Amniotic epithelial cell (primary cell): ENCODE measurements at regions not wholly inside any gene's neighbourhood (a gene's known extent, or its start where the extent isn't known, plus 50 kb on each side); places are given as distances from the start of the nearest gene placed in this dataset.
"Not testable (repeated sequence)": the region's sequence is repeated elsewhere in the genome, so short reads cannot be mapped to it uniquely, and the experiment has no call there.

ENCODE experiments used
- DNase-seq: peaks from one replicate; pipeline ENCODE4 v3.0.0-alpha.2; 2010; ENCODE audit warnings: low read depth

DNA sequence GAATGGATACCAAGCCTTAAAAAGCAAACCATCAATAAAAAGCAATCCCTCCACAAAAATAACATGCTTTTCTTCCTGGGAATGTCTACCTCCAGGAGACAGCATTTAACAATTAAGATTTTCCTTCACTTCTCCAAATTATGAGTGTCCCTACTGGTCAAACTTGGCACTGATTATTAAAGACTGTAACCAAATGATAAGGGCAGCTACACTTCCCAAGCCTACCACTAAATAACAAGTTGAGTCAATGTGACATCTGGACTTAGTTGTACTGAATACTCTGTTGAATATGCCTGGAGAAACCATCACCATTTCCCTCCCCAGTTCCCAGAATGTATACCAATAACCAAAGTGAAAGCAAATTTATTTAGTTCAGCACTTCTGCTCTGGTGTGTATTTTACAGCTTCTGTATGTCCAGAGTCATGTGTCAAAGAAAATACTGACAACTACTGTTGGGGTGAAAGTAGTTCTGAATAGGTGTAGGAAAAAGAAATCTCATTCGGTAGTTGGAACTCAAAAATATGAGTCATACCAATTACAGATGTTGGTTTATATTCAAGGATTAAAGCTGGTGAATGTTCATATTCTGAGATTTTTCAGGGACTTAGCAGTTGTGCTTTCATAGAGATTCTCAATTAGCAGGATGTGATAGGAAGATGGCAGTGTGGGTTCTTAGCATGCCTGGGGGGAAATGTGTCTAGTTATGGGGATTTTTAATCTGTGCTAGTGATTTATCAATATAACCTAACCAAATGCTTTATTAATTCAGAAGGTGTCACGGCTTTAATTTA lies 1291.6 kb upstream of the GYPC start:
- DNase-seq = no peak

DNA sequence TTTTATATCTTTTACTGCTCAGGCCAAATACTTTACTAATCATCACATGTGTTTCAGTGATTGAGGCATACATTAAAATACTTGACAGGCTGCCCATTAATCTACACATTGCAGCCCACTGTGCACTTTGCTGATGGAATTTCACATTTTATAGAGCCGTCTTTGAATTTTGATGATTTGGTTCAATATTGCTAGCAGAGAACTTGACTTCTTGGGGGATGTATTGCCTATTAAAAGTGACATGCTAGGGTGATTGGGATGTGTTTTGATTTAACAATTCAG lies 1291.0 kb upstream of the GYPC start:
- no peak for DNase-seq

DNA sequence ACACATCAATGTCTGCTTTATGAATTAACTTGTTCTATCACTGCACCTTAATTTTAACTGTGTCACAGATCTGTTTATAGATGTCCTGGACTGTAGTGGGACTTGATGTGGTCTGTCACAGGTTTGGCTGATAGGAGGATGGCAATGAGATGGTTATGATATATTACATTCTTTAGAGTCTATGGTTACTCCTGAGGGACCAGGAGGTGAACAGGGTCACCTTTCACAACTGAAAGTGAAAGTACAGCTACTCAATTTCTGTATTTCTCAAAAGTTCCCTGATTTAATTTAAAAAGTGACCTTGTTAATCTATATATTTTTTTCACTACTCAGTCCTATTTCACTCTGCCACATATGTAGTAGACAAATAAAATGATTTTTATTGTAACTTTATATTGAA lies 1284.1 kb upstream of the GYPC start:
- DNase-seq = no peak

DNA sequence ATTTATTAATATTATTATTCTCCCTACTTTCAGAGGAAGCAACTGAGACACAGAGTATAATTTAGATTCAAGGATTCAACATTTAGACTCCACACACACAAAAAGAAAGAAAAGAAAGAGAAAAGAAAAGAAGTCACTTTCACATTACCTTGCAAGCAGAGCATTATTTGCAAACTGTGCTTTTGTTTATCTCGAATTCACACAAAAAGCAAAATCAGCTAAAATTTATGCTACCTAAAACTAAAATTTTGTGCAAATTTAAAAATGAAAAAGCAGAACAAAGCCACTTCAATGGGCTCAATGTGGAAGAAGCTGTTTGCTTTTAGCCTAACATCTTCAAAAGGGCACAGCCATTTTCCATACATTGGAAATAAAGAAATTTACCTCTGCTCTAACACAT lies 1282.7 kb upstream of the GYPC start:
- DNase-seq = no peak

DNA sequence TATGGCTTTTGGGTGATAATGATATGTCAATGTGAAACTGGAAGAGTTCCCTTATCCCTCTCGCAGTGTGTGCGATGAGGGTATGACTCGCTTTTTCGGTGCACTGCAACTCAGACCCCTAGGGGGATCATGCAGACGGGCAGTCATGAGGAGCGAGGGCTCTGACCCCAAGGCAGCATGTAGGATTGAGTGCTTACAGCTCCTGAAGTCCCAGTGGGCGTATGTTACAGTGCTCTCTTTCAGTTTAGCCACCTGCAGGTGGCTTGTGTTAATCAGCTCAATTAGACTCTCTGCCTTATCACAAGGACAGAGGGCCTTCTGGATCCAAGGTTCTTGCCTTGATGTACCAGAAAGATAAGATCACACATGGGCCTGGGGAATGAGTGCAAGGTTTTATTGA lies 1269.9 kb upstream of the GYPC start:
- DNase-seq = no peak

DNA sequence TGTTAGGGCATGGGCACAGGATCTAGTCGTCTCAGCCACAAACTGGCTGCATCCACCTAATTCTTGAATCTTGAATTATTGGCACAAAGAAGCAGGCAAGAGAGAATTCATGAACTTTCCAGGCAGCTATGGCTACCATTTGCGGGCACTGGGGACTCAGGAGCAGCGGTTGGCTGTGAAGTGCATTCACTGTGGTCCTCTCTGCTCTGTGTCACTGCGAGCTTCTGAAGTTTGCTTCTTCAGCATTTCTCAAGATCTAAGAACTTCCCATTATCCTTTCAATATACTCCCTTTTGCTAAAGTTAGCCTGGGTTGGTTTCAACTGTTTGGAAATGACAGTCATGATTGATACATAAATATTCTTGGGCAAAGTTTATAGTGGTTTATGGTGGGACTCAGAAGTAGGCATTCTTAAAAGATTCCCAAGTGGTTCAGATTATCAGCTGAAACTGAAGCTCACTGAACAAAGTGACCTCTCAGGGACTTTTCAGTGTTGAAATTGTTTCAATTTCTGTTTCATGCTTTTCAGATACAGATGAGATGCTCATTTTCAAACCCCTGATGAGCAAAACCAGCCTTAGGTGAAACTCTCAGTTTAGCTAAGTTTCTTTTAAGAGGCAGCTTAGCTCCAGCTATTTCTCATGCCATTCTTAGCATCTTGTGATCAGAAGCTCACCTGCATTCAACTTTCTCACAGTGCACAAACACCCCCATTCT lies 1258.3 kb upstream of the GYPC start:
- no peak for DNase-seq

DNA sequence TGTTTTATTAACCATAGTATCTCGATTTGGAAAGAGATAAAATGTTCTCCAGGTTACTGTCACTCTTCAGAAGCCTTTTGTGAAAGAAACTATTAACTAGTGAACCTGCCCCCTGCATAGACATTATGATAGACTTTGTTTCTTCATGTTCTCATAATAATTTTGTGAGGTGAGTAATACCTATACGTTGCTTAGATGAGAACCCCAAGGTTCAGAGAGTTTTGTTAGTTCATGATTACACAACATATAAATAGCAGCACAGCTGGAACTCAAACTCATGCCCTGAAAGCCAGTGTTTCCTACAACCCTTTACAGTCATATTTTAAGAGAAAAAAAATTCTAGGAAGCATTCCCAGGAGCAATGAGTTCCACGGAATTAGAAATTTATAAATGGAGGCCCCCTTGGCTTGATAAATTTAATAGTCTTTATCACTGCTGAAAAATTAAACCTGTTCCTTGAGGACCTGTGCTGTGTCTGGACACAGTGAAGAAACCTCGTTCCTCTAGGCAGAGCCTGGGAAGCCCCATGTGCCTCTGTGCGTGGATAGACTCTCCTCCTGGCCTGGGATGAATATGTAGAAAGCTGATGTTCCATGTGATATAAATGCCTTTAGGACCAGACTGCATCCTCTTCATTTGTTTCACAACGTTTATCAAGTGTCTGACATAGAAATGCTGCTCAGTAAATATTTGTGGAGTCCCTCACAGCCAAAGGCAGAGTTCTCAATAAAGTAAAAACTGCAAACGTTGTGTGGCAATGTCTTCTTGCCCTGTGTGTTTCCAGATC lies 1257.0 kb upstream of the GYPC start:
- DNase-seq = peak; percentile 4

DNA sequence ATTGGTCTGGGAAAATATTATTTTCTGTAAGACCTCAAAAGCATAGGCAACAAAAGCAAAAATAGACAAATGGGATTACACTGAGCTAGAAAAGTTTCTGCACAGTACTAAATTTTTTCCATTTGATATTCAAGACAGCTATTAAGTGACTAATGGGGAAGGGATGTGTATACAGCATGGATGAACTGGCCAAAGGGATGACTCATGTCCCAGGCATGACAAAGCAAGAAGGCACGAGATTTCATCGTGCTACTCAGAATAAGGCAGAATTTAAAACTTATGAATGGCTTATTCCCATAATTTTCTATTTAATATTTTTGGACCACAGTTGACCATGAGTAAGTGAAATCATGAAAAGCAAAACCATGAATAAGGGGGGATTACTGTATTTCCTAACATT lies 1250.1 kb upstream of the GYPC start:
- peak; percentile 94 for DNase-seq

DNA sequence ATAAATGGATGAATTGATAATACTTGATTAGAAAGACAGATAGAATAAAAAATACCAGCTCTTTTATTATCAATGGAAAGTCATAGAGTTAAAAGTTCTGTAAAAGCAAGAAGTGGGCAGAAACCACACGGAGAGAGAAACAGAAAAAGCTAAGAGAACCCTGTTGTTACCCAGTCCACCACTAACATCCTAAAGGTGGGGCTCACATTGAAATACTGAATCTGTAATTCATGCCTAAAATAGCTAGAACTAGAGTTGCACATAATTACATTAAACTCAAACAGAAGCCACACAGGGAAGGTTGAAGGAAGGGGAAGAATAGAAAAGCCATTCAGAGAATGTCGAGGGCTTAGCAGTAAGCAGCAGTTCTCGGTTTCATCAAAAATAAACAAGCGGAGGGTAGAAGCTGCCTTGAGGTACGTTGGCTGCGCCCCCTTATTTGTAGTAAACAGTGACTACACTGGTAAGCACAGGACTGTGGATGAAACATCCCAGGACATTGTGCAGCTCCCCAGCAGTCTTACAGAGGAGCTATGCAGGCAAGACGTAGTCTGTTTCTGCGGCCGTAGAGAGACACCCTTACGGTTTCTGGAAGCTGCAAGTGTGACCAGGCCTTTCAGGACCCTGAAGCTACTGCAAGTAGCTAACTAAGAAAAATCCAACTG lies 1247.0 kb upstream of the GYPC start:
- peak; percentile 13 for DNase-seq

DNA sequence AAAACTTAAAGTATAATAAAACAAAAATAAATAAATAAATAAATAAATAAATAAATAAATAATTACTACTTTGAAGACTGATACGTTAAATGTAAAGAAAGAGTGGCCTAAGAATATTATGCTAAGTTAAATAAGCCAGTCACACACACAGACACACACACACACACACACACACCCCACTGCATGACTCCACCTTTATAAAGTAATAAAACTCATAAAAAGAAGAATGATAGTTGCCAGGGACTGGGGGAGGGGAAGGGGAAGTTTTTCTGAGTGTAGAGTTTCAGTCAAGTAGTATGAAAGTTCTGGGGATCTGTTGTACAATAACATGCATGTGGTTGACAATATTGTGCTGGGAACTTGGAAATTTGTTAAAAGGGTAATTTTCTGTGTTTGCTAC lies 1237.5 kb upstream of the GYPC start:
- no peak for DNase-seq

DNA sequence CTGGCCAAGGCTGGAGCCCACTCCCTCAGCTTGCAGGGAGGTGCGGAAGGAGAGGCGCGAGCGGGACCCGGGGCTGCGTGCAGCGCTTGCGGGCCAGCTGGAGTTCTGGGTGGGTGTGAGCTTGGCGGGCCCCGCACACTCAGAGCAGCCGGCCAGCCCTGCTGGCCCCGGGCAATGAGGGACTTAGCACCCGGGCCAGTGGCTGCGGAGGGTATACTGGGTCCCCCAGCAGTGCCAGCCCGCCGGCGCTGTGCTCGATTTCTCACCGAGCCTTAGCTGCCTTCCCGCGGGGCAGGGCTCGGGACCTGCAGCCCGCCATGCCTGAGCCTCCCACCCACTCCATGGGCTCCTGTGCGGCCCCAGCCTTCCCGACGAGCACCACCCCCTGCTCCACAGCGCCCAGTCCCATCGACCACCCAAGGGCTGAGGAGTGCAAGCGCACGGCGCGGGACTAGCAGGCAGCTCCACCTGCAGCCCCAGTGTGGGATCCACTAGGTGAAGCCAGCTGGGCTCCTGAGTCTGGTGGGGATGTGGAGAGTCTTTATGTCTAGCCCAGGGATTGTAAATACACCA lies 1233.7 kb upstream of the GYPC start:
- not testable (repeated sequence) for DNase-seq

DNA sequence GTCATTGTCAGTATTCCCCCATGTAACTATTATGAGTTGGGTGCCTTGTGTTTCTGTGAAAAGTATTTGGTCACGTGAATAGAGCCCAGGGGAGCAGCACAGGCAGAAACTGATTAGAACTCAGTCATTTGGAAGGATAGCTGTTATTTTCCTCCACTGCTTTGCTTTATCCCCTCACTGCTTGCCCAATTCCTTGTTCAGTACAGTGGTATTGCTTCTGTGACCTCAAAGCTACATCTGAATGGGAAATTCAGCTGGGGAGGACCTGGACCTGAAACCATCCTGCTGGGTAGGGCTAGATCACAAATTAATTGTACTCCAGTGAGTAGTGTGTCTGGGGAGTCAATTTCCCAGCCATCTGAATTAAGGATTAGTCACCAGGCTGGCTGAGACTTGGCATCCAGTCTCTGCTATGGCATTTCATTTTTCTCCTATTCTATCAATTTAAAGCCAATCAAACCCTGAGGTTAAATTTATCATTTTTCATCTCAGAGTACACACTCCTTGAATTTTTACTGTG lies 1231.6 kb upstream of the GYPC start:
- no peak for DNase-seq

DNA sequence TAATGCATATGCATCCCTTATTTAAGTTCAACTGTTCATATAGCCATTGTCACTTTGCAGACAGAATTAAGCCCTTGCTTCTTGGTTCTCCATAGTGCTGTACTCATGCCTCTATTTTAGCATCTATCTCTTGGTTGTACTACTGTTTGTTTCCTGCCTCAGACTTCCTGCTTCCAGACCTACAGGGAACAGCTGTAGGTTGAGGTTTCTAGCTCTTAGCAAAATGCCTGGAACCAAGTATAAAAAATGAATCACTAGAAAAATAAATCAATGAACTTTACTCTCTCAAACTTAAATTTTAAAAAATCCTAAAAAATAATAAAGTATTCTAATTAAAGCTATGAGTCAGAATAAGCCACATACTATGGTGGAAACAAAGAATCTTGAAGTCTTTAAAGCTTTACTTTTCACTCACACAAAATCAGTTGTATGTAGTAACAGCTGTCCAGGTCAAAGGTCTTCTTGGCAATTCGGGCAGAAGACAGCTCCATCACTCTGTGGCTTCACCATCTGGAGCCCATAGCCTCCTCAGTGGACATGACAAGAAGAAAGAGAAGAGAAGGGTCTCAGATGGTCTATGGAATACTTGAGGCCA lies 1228.1 kb upstream of the GYPC start:
- DNase-seq = no peak

DNA sequence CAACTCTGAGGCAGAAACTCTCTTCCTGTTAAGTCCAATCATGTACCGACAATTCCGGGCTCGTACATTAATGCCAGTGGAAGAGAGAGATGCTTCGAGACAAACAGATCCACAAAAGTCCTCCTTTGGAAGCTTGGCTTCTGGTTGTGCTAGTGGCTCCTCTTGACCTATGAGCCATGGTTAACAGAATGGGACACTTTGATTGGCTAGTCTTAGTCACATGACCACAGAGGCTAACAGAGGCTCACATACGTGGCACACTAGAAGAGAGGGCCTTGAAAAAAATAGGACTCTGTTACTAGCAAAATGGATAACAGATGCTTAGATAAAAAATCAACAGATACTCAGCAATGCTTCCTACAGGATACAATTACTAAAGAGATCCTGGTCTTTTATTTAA lies 1211.9 kb upstream of the GYPC start:
- DNase-seq = no peak

DNA sequence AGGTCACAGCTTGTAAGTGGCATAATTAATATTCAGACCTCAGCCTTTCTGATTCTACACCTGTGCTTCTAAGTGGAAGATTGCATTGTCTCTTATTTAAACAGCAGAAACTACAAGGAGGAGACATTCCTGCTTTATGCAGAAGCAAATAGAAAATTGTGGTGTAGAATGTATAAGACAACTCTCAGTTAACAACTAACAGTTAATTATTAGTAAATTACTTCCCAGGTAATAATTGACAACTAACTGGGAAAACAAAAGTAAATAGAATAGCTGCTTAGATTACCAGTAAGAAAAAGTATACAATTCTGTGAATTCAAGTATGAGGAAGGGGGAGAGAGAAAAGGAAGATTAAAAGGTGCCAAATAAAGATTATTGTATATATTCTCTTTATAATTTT lies 1210.5 kb upstream of the GYPC start:
- DNase-seq = no peak

DNA sequence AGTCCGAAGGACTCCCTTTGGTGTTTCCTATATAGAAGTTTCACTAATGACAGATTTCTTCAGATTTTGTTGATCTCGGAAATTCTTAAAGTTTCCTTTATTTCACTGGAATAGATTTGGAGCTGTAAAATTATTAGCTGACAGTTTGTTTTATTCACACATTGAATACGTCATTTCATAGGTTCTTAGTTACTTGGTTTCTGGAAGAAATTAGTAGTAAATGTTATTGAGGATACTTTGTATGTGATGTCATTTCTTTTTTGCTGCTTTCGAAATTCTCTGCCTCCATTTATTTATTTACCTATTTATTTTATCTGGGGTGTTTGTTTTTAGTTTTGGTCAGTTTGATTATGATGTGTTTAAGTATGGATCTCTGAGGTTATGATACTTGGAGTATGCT lies 1205.9 kb upstream of the GYPC start:
- no peak for DNase-seq

DNA sequence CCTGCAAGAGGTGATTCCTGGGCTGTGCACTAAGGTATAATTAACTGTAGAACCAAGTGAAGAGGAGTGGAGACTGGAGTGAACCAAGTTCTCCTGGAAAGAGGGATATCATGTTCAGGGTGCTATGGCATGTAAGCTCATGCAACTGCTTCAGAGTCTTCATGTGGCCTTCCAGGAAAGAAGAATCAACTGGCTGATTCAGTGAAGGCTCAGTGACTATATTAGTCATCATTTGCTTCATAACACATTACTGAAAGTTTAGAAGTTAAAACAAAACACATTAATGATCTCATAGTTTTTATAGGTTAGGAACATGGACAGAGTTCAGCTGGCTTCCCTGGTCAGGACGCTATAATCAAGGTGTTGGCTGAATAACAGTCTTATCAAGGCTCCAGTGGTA lies 1200.8 kb upstream of the GYPC start:
- DNase-seq = no peak

DNA sequence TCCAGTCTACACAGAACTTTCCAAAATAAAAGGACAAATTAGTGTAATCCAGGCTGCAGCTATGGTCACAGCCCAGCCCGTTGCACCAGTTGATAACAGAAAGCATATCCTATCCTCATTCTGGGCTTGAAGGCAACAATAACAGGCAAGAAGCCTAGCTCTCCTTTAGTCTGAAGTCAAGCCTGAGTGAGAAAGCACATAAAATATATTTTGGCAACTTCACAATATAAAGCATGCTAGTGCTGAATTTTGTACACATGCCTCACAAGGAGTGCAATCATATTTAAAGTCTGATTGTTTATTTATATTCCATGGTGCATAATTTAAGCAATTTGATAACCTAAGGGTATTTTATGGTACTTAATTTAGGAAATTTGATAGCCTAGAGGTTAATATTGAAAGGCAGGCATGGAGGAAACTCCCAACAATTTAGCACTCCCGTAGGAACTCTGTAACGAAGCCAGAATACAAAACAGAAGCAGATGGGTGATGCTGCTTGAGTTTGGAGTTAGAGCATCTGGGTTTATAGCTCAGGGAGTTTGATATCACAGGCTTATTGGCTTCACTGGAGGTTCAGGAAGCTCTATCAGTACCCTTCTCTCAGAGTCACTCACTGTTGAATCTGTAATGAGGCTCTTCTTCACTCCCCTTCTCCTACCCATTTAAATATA lies 1199.1 kb upstream of the GYPC start:
- no peak for DNase-seq

DNA sequence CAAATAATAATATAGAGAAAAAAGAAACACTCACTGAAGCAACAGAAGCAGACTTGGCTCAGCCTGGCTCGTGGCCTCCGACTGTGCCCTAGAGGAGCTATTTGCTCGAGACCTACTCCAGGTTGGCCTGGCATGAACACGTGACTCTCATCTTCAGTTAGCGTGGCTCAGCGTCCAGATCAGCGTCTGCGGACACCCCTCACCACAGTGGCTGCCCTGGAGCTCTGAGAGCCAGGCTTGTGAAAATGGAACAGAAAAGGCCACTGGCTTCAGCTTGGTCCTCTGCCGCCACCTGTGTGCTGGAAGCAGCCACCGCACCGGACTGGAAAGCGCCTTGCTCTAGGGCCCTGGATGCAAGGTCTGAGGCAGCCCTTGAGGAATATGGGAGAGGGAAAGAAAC lies 1184.0 kb upstream of the GYPC start:
- DNase-seq = peak; percentile 7

DNA sequence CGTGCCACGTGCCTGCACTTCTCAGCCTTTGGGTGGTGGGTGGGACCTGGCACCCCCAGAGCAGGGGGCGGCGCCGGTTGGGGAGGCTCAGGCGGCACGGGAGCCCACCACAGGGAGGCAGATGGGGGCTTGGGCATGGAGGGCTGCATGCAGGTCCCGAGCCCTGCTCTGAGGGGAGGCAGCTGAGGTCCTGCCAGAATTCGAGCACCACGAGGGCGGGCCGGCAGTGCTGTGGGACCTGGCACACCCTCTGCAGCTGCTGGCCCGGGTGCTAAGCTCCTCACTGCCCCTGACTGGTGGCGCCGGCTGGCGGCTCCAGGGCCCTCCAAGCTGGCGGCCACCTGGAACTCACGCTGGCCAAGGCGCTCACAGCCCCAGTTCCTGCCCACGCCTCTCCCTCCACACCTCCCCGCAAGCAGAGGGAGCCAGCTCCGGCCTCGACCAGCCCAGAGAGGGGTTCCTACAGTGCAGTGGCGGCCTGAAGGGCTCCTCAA lies 1176.8 kb upstream of the GYPC start:
- no peak for DNase-seq

DNA sequence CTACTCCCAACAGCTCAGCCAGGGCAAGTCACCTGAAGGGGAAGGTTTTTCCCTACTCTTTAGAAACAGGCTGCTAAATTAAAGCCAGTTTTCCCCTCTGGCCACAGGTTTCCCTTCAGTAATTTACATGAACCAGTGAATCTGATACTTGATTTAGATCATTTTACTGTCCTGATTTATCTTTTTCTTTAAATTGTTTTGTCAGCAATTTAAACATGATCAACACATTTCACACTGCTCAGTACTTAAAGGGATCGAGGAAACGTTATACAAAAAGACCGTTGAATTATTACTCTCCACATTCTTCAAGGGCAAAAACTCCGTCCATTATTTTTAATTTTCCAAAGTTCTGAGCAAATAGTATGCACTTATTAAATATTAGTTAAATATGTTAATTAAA lies 1165.7 kb upstream of the GYPC start:
- DNase-seq = no peak
